Common myeloid progenitor, CD34-positive (primary cell): ENCODE measurements at regions not wholly inside any gene's neighbourhood (a gene's known extent, or its start where the extent isn't known, plus 50 kb on each side); places are given as distances from the start of the nearest gene placed in this dataset.

Source experiments
- CTCF ChIA-PET: fragments of 350-600 bp; sonication (Branson Sonifier 250); formaldehyde crosslinking; loops from one replicate; lab custom pipeline; 2021; ENCODE audit warnings: antibody characterized with exemption; lab: Charles Lee
- POLR2A ChIA-PET: fragments of 350-600 bp; sonication (Branson Sonifier 250); formaldehyde crosslinking; loops from one replicate; lab custom pipeline; 2021; ENCODE audit warnings: antibody characterized with exemption; lab: Charles Lee
- DNase-seq, 3 donors: peaks; one replicate each; pipeline versions ENCODE4 v3.0.0 to v3.0.0-alpha.2; 2013
- H3K27ac ChIP-seq, 2 experiments: 1 replicate in 1 of 2; 2 replicates in 1 of 2; pipeline ENCODE4 v1.7.0; 2013; ENCODE audit warnings: inconsistent platforms in 2 of 2, low read length in 2 of 2, mild to moderate bottlenecking in 2 of 2, low read depth in 1 of 2, moderate library complexity in 1 of 2; ENCODE audit not compliant: severe bottlenecking in 2 of 2, insufficient read depth in 1 of 2, poor library complexity in 1 of 2
- H3K27me3 ChIP-seq, 5 experiments: replicated peaks in 2 of 5; 1 replicate in 3 of 5; 2 replicates in 2 of 5; pipeline versions ENCODE4 v1.6.1 to v1.7.0; 2013; ENCODE audit warnings: low read length in 4 of 5, mild to moderate bottlenecking in 2 of 5, moderate library complexity in 2 of 5, inconsistent platforms in 1 of 5; ENCODE audit not compliant: insufficient read depth in 5 of 5, control insufficient read depth in 4 of 5
- H3K36me3 ChIP-seq, 4 experiments: 1 replicate in 2 of 4; 2 replicates in 2 of 4; pipeline versions ENCODE4 v1.6.1 to v1.7.0; 2013; ENCODE audit warnings: low read length in 3 of 4, control low read depth in 1 of 4, mild to moderate bottlenecking in 1 of 4; ENCODE audit not compliant: control insufficient read depth in 4 of 4, insufficient read depth in 4 of 4
- H3K4me1 ChIP-seq, 4 experiments: 1 replicate in 3 of 4; 2 replicates in 1 of 4; pipeline versions ENCODE4 v1.6.1 to v1.7.1; 2013; ENCODE audit warnings: low read length in 3 of 4, mild to moderate bottlenecking in 3 of 4, control low read depth in 1 of 4, inconsistent platforms in 1 of 4, moderate library complexity in 1 of 4; ENCODE audit not compliant: control insufficient read depth in 4 of 4, insufficient read depth in 4 of 4; ENCODE audit errors: control extremely low read depth in 1 of 4
- H3K4me3 ChIP-seq, 7 experiments: 1 replicate in 4 of 7; 2 replicates in 3 of 7; pipeline versions ENCODE4 v1.5.1 to v1.7.0; 2013; ENCODE audit warnings: mild to moderate bottlenecking in 7 of 7, low read length in 6 of 7, moderate library complexity in 6 of 7, inconsistent platforms in 2 of 7, low read depth in 2 of 7, control low read depth in 1 of 7; ENCODE audit not compliant: insufficient read depth in 4 of 7, control insufficient read depth in 1 of 7; ENCODE audit errors: extremely low read depth in 1 of 7
- H3K9me3 ChIP-seq, 5 experiments: 1 replicate in 4 of 5; 2 replicates in 1 of 5; pipeline versions ENCODE4 v1.6.1 to v1.7.1; 2013; ENCODE audit warnings: low read length in 4 of 5, mild to moderate bottlenecking in 2 of 5, inconsistent platforms in 1 of 5, low read depth in 1 of 5, moderate library complexity in 1 of 5; ENCODE audit not compliant: control insufficient read depth in 4 of 5, insufficient read depth in 2 of 5; ENCODE audit errors: control extremely low read depth in 1 of 5
- WGBS: methylation state at CpG from one replicate; pipeline ENCODE4 v1.1.5; 2013; ENCODE audit not compliant: insufficient coverage; 5-methylcytosine and 5-hydroxymethylcytosine counted together

GRCh38 chr20:55776176-55776575 is 229.1 kb downstream of the CBLN4 start:
- no peaks in the 10 kb centered on the region for H3K4me1 ChIP-seq
- CTCF ChIA-PET = no interaction called here
- H3K4me3 ChIP-seq = no peak overlapping the region
- no peaks in the 10 kb centered on the region for H3K27me3 ChIP-seq
- no peaks in the 10 kb centered on the region for H3K36me3 ChIP-seq
- DNase-seq = no peak
- no peak overlapping the region for H3K27ac ChIP-seq
- no peaks in the 10 kb centered on the region for H3K9me3 ChIP-seq
- POLR2A ChIA-PET = no interaction called here
- WGBS = 86% methylated on average over 3 of the region's 3 CpGs

GRCh38 chr20:55774628-55775027 is 230.7 kb downstream of the CBLN4 start:
- H3K4me1 ChIP-seq = no peaks in the 10 kb centered on the region
- H3K36me3 ChIP-seq = no peaks in the 10 kb centered on the region
- 100% methylated on average over 5 of the region's 6 CpGs for WGBS
- no peak overlapping the region for H3K4me3 ChIP-seq
- H3K27ac ChIP-seq = no peak overlapping the region
- no peak for DNase-seq
- CTCF ChIA-PET = interaction anchor here (1.2 kb wide), 1 partner anchor 9 kb away, joined by 3 read pairs; no protein-coding TSS in a partner anchor
- POLR2A ChIA-PET = no interaction called here
- no peaks in the 10 kb centered on the region for H3K27me3 ChIP-seq
- H3K9me3 ChIP-seq = no peaks in the 10 kb centered on the region

- no peaks in the 10 kb centered on the region for H3K4me1 ChIP-seq
- no peak overlapping the region for H3K27ac ChIP-seq
- POLR2A ChIA-PET = no interaction called here
- H3K36me3 ChIP-seq = no peaks in the 10 kb centered on the region
- CTCF ChIA-PET = no interaction called here
- H3K4me3 ChIP-seq = no peak overlapping the region
- DNase-seq = no peak
- no peaks in the 10 kb centered on the region for H3K27me3 ChIP-seq
- H3K9me3 ChIP-seq = peaks cover 0 to 5% (median 0%) of the 10 kb centered on the region in 5 experiments
Observed at GRCh38 chr20:55761797-55762196, 243.5 kb downstream of the CBLN4 start.

- peaks cover 0 to 5% (median 0%) of the 10 kb centered on the region in 5 experiments for H3K9me3 ChIP-seq
- POLR2A ChIA-PET = no interaction called here
- no peaks in the 10 kb centered on the region for H3K36me3 ChIP-seq
- no peak for DNase-seq
- no peak overlapping the region for H3K4me3 ChIP-seq
- no CpG with 5 or more reads among the region's 3 CpGs for WGBS
- CTCF ChIA-PET = no interaction called here
- no peaks in the 10 kb centered on the region for H3K4me1 ChIP-seq
- H3K27ac ChIP-seq = no peak overlapping the region
- no peaks in the 10 kb centered on the region for H3K27me3 ChIP-seq
Observed at GRCh38 chr20:55761100-55761499, 244.2 kb downstream of the CBLN4 start.

GRCh38 chr20:55760586-55760985 is 244.7 kb downstream of the CBLN4 start:
- Histone ChIP-seq H3K27me3 (no peaks in the 10 kb centered on the region), H3K4me1 (no peaks in the 10 kb centered on the region), H3K27ac (no peak overlapping the region), H3K9me3 (peaks cover 0 to 5% (median 0%) of the 10 kb centered on the region in 5 experiments), H3K4me3 (no peak overlapping the region), H3K36me3 (no peaks in the 10 kb centered on the region)
- CTCF ChIA-PET = no interaction called here
- POLR2A ChIA-PET = no interaction called here
- 93% methylated on average over 3 of the region's 3 CpGs for WGBS
- no peak for DNase-seq

GRCh38 chr20:55755861-55756260 is 249.5 kb downstream of the CBLN4 start:
- ChIA-PET CTCF (no interaction called here), POLR2A (interaction anchor here (0.5 kb wide), 1 partner anchor 22 kb away, joined by 3 read pairs; no protein-coding TSS in a partner anchor)
- no peak overlapping the region for H3K4me3 ChIP-seq
- no peak for DNase-seq
- no peaks in the 10 kb centered on the region for H3K4me1 ChIP-seq
- H3K27me3 ChIP-seq = no peaks in the 10 kb centered on the region
- H3K27ac ChIP-seq = no peak overlapping the region
- no peaks in the 10 kb centered on the region for H3K36me3 ChIP-seq
- no peaks in the 10 kb centered on the region for H3K9me3 ChIP-seq
- WGBS = 83% methylated on average over 1 of the region's 3 CpGs

GRCh38 chr20:55755411-55755810 is 249.9 kb downstream of the CBLN4 start:
- no peak for DNase-seq
- Histone ChIP-seq H3K4me3 (no peak overlapping the region), H3K9me3 (no peaks in the 10 kb centered on the region), H3K27me3 (no peaks in the 10 kb centered on the region), H3K4me1 (no peaks in the 10 kb centered on the region), H3K27ac (no peak overlapping the region), H3K36me3 (no peaks in the 10 kb centered on the region)
- 100% methylated on average over 2 of the region's 5 CpGs for WGBS
- ChIA-PET CTCF (no interaction called here), POLR2A (interaction anchor here (0.5 kb wide), 1 partner anchor 21 kb away, joined by 3 read pairs; no protein-coding TSS in a partner anchor)
